Endothelial cell (in vitro differentiated cells): ENCODE measurements at regions not wholly inside any gene's neighbourhood (a gene's known extent, or its start where the extent isn't known, plus 50 kb on each side); places are given as distances from the start of the nearest gene placed in this dataset.

ENCODE experiments used
- DNase-seq: peaks from one replicate; pipeline ENCODE4 v3.0.0; 2021; ENCODE audit warnings: low spot score
- H3K27ac Mint-ChIP-seq: one replicate; pipeline ENCODE4 v1.8.0; 2021; ENCODE audit warnings: mixed read lengths, inconsistent platforms; ENCODE audit not compliant: unreplicated experiment
- H3K27me3 Mint-ChIP-seq: one replicate; pipeline ENCODE4 v1.8.0; 2021; ENCODE audit warnings: mild to moderate bottlenecking, moderate library complexity, mixed read lengths, inconsistent platforms; ENCODE audit not compliant: unreplicated experiment
- H3K36me3 Mint-ChIP-seq: one replicate; pipeline ENCODE4 v1.8.0; 2021; ENCODE audit warnings: mild to moderate bottlenecking, low read depth, mixed read lengths, inconsistent platforms; ENCODE audit not compliant: unreplicated experiment
- H3K4me1 Mint-ChIP-seq: one replicate; pipeline ENCODE4 v1.8.0; 2021; ENCODE audit warnings: mild to moderate bottlenecking, mixed read lengths, inconsistent platforms; ENCODE audit not compliant: unreplicated experiment
- H3K4me3 Mint-ChIP-seq: one replicate; pipeline ENCODE4 v1.8.0; 2021; ENCODE audit warnings: mild to moderate bottlenecking, mixed read lengths, inconsistent platforms; ENCODE audit not compliant: unreplicated experiment
- H3K9me3 Mint-ChIP-seq: one replicate; pipeline ENCODE4 v1.8.0; 2021; ENCODE audit warnings: mixed read lengths, inconsistent platforms; ENCODE audit not compliant: unreplicated experiment
- TF ChIP-seq, protein P1 (sequence below): fragments of 200-600 bp; sonication (generic); IDR thresholded peaks from one replicate; pipeline ENCODE4 v1.5.0; 2021; ENCODE audit warnings: antibody characterized with exemption; ENCODE audit not compliant: unreplicated experiment

DNA sequence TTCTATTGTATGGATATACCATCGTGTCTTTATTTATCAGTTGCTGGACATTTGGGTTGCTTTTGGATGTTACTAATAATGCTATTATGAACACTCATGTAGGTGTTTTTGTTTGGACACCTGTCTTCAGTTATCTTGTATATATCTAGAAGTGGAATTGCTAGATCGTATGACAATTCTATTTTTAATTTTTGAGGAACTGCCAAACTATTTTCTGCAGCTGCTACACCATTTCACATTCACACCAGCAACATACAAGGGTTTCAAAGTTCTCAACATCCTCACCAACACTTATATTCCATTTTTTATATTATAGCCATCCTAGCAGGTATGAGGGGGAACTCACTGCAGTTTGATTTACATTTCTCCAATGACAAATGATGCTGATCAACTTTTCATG lies 324.6 kb downstream of the CAAP1 start:
- TF ChIP-seq, protein P1, sequence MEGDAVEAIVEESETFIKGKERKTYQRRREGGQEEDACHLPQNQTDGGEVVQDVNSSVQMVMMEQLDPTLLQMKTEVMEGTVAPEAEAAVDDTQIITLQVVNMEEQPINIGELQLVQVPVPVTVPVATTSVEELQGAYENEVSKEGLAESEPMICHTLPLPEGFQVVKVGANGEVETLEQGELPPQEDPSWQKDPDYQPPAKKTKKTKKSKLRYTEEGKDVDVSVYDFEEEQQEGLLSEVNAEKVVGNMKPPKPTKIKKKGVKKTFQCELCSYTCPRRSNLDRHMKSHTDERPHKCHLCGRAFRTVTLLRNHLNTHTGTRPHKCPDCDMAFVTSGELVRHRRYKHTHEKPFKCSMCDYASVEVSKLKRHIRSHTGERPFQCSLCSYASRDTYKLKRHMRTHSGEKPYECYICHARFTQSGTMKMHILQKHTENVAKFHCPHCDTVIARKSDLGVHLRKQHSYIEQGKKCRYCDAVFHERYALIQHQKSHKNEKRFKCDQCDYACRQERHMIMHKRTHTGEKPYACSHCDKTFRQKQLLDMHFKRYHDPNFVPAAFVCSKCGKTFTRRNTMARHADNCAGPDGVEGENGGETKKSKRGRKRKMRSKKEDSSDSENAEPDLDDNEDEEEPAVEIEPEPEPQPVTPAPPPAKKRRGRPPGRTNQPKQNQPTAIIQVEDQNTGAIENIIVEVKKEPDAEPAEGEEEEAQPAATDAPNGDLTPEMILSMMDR: no peak
- no peak for DNase-seq
- no peaks in the 10 kb centered on the region for H3K27me3 Mint-ChIP-seq
- H3K27ac Mint-ChIP-seq: no peak overlapping the region
- H3K4me3 Mint-ChIP-seq: no peak overlapping the region
- H3K9me3 Mint-ChIP-seq: no peaks in the 10 kb centered on the region
- no peaks in the 10 kb centered on the region for H3K4me1 Mint-ChIP-seq
- no peaks in the 10 kb centered on the region for H3K36me3 Mint-ChIP-seq

DNA sequence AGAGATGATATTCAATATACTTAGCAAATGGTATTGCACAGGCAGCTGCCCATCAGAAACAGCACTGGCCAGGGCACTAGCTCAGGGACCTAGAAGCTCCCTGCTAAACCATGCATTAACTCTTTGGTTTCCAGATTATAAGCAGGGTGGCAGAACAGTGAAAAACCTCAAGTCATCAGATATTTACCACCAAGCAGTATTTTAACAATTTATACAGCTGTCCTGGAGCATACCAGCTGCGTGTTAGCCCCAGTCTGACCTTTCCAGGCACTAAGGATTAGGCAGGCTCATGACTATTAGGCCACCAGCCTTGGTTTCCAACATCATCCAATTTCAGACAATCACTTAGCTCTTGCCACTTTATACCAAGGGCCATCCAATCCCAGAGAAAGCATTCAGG lies 326.5 kb downstream of the CAAP1 start:
- TF ChIP-seq, protein P1: no peak
- H3K27ac Mint-ChIP-seq: no peak overlapping the region
- no peak overlapping the region for H3K4me3 Mint-ChIP-seq
- no peaks in the 10 kb centered on the region for H3K4me1 Mint-ChIP-seq
- no peaks in the 10 kb centered on the region for H3K27me3 Mint-ChIP-seq
- H3K9me3 Mint-ChIP-seq: no peaks in the 10 kb centered on the region
- H3K36me3 Mint-ChIP-seq: no peaks in the 10 kb centered on the region
- no peak for DNase-seq

DNA sequence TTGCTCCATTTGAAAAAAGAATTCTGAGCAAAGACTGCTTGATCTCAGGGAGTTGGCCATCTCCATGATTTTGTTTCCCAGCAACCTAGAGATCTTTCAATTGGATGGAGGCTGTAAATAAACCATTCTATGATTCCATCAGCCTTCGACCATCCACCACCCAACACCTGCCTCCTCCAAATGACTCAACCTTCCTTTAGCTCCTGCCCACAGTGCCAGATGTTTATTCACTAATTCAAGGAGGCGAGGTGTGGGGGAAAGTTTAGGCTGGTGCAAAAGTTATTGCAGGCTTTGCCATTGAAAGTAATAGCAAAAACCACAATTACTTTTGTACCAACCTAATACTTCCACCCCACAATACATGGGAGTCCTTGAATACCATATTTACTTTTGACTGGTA lies 327.5 kb downstream of the CAAP1 start:
- TF ChIP-seq, protein P1: no peak
- Mint-ChIP-seq H3K27me3 (no peaks in the 10 kb centered on the region), H3K36me3 (no peaks in the 10 kb centered on the region), H3K4me1 (no peaks in the 10 kb centered on the region), H3K27ac (no peak overlapping the region), H3K4me3 (no peak overlapping the region), H3K9me3 (no peaks in the 10 kb centered on the region)
- DNase-seq: no peak

DNA sequence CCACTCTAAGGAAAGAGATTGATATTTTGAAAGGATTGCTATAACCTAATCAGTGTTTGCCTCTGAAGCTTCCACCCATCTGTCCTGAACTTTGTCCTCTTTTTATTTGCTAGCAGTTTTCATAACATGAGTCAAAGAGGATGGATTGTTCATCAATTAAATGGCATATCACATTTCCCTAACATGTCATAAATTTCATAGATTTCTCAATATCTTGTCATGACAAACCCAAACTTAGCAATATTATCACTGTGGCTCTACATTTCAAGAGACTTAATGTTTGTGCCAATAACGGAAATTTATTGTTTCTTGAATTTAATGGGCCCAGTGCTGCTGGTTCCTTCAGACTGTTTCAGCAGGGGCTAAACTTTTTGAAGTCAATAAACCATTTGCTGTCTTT lies 330.3 kb downstream of the CAAP1 start:
- Mint-ChIP-seq H3K27me3 (peaks cover 3% of the 10 kb centered on the region), H3K9me3 (no peaks in the 10 kb centered on the region), H3K36me3 (no peaks in the 10 kb centered on the region), H3K4me3 (no peak overlapping the region), H3K4me1 (no peaks in the 10 kb centered on the region), H3K27ac (no peak overlapping the region)
- TF ChIP-seq, protein P1: no peak
- DNase-seq: no peak

DNA sequence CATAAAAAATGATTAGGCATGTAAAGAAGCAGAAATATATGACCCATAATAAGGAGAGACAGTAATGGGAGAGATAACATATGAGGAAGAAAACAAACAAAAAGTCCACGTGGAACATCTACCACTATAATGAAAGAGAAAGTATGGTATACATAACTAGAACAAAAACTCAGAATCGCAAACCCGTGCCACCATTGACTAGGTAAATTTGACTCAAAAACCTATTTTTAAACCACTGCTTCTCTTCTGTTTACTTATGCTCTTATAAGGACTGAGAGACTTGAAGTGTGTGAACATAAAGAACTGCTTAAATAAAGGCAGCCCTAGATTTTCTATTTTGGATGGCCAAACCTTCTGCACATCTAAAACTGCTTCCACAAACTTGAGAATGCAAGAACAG lies 330.7 kb downstream of the CAAP1 start:
- no peaks in the 10 kb centered on the region for H3K4me1 Mint-ChIP-seq
- H3K27me3 Mint-ChIP-seq: peaks cover 3% of the 10 kb centered on the region
- no peak overlapping the region for H3K27ac Mint-ChIP-seq
- H3K9me3 Mint-ChIP-seq: no peaks in the 10 kb centered on the region
- H3K4me3 Mint-ChIP-seq: no peak overlapping the region
- no peak for DNase-seq
- TF ChIP-seq, protein P1: no peak
- no peaks in the 10 kb centered on the region for H3K36me3 Mint-ChIP-seq
